ENCODE measurements at regions not wholly inside any gene's neighbourhood (a gene's known extent, or its start where the extent isn't known, plus 50 kb on each side); places are given as distances from the start of the nearest gene placed in this dataset.

- no peaks in the 10 kb centered on the region for H3K27me3 ChIP-seq
- TF ChIP-seq CTCF (IDR thresholded peaks at IDR 0.05) (no peak), POLR2A (IDR thresholded peaks at IDR 0.05) (no peak)
- H3K4me3 ChIP-seq: no peak overlapping the region
- H3K36me3 ChIP-seq: no peaks in the 10 kb centered on the region
- no peaks in the 10 kb centered on the region for H3K9me3 ChIP-seq
- H3K4me1 ChIP-seq: no peaks in the 10 kb centered on the region
- no peak overlapping the region for H3K27ac ChIP-seq
- no peak for DNase-seq
Measured at GRCh38 chr2:146068051-146068450, 1548.1 kb upstream of the ZEB2 start.

GRCh38 chr2:146048141-146048540 lies 1528.2 kb upstream of the ZEB2 start:
- Histone ChIP-seq H3K4me3 (no peak overlapping the region), H3K27me3 (no peaks in the 10 kb centered on the region), H3K4me1 (no peaks in the 10 kb centered on the region), H3K9me3 (no peaks in the 10 kb centered on the region), H3K36me3 (no peaks in the 10 kb centered on the region), H3K27ac (no peak overlapping the region)
- no peak for DNase-seq
- TF ChIP-seq CTCF (IDR thresholded peaks at IDR 0.05) (no peak), POLR2A (IDR thresholded peaks at IDR 0.05) (no peak)

- no peak for DNase-seq
- Histone ChIP-seq H3K4me1 (no peaks in the 10 kb centered on the region), H3K27ac (no peak overlapping the region), H3K27me3 (no peaks in the 10 kb centered on the region), H3K9me3 (no peaks in the 10 kb centered on the region), H3K4me3 (no peak overlapping the region), H3K36me3 (no peaks in the 10 kb centered on the region)
- TF ChIP-seq CTCF (IDR thresholded peaks at IDR 0.05) (no peak), POLR2A (IDR thresholded peaks at IDR 0.05) (no peak)
Measured at GRCh38 chr2:146041274-146041910, 1521.5 kb upstream of the ZEB2 start.

GRCh38 chr2:146040051-146040450 lies 1520.1 kb upstream of the ZEB2 start:
- no peak overlapping the region for H3K4me3 ChIP-seq
- no peaks in the 10 kb centered on the region for H3K36me3 ChIP-seq
- no peak overlapping the region for H3K27ac ChIP-seq
- H3K9me3 ChIP-seq: no peaks in the 10 kb centered on the region
- H3K27me3 ChIP-seq: no peaks in the 10 kb centered on the region
- no peaks in the 10 kb centered on the region for H3K4me1 ChIP-seq
- TF ChIP-seq POLR2A (IDR thresholded peaks at IDR 0.05) (no peak), CTCF (IDR thresholded peaks at IDR 0.05) (no peak)
- DNase-seq: no peak

GRCh38 chr2:146038014-146038413 lies 1518.1 kb upstream of the ZEB2 start:
- H3K4me3 ChIP-seq: no peak overlapping the region
- H3K4me1 ChIP-seq: no peaks in the 10 kb centered on the region
- no peaks in the 10 kb centered on the region for H3K9me3 ChIP-seq
- H3K36me3 ChIP-seq: no peaks in the 10 kb centered on the region
- H3K27me3 ChIP-seq: no peaks in the 10 kb centered on the region
- TF ChIP-seq CTCF (IDR thresholded peaks at IDR 0.05): no peak
- TF ChIP-seq POLR2A (IDR thresholded peaks at IDR 0.05): no peak
- H3K27ac ChIP-seq: no peak overlapping the region
- DNase-seq: no peak

All from Peyer's patch (tissue), 4 donors.